GM20000 (cell line): ENCODE measurements at regions not wholly inside any gene's neighbourhood (a gene's known extent, or its start where the extent isn't known, plus 50 kb on each side); places are given as distances from the start of the nearest gene placed in this dataset.

Experiments
- DNase-seq: peaks from one replicate; pipeline ENCODE4 v3.0.0; 2012; ENCODE audit warnings: low spot score
- TF ChIP-seq, protein P1 (sequence below): IDR thresholded peaks from 2 replicates; pipeline ENCODE4 v1.5.1; 2012; ENCODE audit warnings: mild to moderate bottlenecking, control low read depth; ENCODE audit errors: extremely low read depth, missing control alignments

DNA sequence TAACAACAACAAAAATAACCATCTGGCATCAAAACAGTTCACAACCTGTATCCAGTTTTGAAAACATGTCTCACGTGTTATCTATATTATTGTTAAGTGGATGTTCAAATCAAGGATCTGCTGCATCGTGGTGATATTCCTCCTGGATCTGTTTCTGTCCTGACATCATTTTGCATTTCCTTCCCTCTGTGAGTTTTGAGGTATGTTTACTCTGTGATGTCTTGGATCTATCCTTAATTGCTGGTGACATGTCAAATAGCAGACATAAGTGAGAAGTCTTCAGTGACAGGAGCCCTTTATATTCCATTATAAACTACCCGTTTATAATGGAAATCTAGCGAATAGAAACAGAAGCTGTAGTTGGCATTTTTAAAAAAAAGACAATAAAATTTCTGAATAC is 381.8 kb upstream of the NOX3 start:
- TF ChIP-seq, protein P1, sequence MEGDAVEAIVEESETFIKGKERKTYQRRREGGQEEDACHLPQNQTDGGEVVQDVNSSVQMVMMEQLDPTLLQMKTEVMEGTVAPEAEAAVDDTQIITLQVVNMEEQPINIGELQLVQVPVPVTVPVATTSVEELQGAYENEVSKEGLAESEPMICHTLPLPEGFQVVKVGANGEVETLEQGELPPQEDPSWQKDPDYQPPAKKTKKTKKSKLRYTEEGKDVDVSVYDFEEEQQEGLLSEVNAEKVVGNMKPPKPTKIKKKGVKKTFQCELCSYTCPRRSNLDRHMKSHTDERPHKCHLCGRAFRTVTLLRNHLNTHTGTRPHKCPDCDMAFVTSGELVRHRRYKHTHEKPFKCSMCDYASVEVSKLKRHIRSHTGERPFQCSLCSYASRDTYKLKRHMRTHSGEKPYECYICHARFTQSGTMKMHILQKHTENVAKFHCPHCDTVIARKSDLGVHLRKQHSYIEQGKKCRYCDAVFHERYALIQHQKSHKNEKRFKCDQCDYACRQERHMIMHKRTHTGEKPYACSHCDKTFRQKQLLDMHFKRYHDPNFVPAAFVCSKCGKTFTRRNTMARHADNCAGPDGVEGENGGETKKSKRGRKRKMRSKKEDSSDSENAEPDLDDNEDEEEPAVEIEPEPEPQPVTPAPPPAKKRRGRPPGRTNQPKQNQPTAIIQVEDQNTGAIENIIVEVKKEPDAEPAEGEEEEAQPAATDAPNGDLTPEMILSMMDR: no peak
- DNase-seq: no peak

DNA sequence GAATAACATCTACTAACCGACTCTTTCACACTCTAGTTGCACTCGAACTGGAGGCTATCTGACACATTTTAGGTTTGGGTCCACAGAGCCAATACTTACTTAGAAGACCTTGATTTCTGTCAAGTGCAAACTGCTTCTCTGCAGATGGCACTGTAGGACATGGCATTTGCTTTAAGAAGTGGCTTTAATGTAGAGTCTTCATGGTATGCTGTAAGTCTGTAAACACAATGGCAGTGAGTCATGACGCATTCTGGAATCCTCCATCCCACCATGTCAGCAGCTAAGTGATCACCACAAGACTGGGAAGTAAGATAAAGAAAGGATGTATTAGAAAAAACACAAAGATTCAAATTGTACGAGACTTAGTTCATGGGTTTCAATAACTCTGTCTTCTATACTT is 377.0 kb upstream of the NOX3 start:
- TF ChIP-seq, protein P1: no peak
- DNase-seq: no peak

DNA sequence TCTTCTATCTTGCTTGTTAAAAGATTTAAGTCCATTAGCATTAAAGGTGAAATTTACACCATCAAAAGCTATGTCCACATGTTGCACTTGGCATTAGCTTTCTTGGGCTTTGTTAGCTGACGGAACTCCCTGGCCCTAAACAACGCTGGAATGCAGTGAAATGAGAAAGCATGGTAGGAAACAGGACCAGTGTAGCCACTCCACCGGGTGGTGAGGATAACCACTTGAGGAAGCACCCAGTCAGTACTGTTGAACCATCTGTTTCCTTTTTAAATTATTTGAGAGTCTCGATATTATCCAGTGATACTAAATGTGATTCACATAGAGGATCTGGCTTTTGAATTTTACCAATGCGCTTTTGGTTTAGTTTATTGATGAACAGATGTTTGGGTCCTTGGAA is 374.9 kb upstream of the NOX3 start:
- TF ChIP-seq, protein P1: no peak
- DNase-seq: no peak

DNA sequence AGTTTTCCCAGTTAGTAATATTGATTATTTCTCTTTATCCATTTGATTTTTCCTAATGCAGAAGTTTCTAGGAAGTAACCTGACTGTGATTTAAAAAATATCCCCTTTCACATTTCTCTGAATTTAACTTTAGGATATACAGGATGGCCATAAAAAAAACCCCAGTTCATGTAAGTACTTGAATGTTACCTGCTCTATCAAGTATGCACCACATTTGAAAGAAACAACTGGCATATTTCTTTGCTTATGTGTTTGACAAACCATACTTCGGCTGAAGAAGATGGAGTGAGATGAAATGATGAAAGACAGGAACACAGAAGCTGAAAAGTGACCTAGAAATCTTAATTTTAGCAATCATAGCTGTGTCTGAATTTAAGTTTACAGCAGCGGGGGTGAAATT is 374.0 kb upstream of the NOX3 start:
- no peak for DNase-seq
- TF ChIP-seq, protein P1: no peak

DNA sequence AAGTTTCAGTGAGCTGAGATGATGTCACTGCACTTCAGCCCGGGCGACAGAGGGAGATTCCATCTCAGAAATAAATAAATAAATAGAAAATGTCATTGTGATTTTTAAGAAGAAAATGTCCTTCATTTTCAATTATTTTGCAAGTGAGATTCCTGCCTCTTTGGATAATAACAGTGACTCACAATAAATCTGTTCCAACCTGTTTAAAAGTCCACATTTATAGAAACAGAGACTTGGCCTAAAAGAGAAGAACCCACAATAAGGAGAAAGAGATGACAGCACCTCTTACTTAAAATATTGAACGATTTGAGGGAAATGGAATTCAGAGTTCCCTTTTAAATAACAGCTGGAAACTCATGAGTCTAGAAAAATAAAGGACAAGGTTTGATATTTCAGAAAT is 373.4 kb upstream of the NOX3 start:
- DNase-seq: no peak
- TF ChIP-seq, protein P1: no peak

DNA sequence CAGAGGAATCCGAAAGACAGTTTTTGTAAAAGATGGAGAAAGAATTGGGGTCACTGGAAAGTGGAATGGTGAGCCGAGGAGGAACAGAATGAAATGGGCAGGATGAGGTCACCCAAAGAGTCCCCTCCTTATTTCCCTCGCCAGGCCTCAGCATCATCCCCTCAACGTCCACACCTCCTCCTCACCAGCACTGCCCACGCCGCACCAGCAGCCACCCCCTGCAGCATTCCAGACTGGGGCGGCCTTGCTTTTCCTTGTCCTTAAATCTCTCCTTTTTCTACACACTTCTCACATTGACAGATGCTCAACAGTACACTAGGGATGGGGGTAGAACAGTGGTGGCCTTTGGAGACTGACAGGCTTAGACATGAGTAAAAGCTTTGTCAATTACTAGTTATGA is 363.1 kb upstream of the NOX3 start:
- DNase-seq: no peak
- TF ChIP-seq, protein P1: no peak

DNA sequence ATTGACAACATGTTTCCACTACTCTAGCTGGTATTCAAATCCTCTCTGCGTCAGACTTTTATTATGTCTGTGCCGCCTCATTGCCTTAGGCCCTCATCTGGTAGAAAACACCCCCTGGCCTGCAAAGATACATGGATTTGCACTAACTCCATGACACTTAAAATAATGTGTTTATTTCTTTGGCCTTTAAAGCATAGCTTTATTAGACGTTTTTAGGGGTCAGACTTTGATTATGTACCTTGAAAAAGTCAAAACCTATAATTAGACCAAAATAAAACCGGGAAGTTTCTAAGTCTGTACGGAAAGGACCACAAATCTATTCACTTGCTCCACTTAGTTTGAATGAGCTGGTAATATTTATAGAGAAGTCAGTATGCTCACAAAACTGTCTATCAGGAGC is 357.9 kb upstream of the NOX3 start:
- no peak for DNase-seq
- TF ChIP-seq, protein P1: no peak
